ENCODE measurements at regions not wholly inside any gene's neighbourhood (a gene's known extent, or its start where the extent isn't known, plus 50 kb on each side); places are given as distances from the start of the nearest gene placed in this dataset.
A peak's percentile ranks its signal among the peaks of the same experiment; 100 is the strongest.

GRCh38 chr1:218501161-218501560 is 156.0 kb downstream of the TGFB2 start:
- no peak overlapping the region for H3K9ac ChIP-seq (ENCODE audit: insufficient read depth, low read depth, low read length)
- no peaks in the 10 kb centered on the region for H3K79me2 ChIP-seq (ENCODE audit: insufficient read depth, low read length)
- intact Hi-C loops (cut with micrococcal nuclease; ENCODE audit: unreplicated experiment) (no loop called here), in situ Hi-C loops (cut with HindIII; ENCODE audit: extremely low pct_ligation_motif_present, low pct_unique_long_range_greater_than_20kb) (no loop called here)
- ATAC-seq (no peak), DNase-seq (ENCODE audit: low spot score) (no peak), FAIRE-seq (no peak)
- 32% methylated on average over 5 of the region's 5 CpGs for WGBS (ENCODE audit: low lambda C conversion rate)
- no peaks in the 10 kb centered on the region for H3K4me1 ChIP-seq (ENCODE audit: insufficient read depth, low read length)
- TF ChIP-seq PPARG (CRISPR knock-in tag; conservative IDR thresholded peaks at IDR 0.05) (no peak), MNT (IDR thresholded peaks at IDR 0.05) (peak; percentile 91)
- H3K4me2 ChIP-seq (ENCODE audit: low read depth, low read length): no peak overlapping the region
- H3K27ac ChIP-seq (ENCODE audit: extremely low read length, insufficient read depth, low read length): no peak overlapping the region
- H3K9me3 ChIP-seq (ENCODE audit: low read length): no peaks in the 10 kb centered on the region
- no peaks in the 10 kb centered on the region for H3K27me3 ChIP-seq (ENCODE audit: control insufficient read depth in 1 of 2, insufficient read depth in 2 of 2, low read length in 2 of 2)
- CTCF ChIA-PET (ENCODE audit: low intra/inter-chr PET ratio, low total read pairs): no interaction called here
- no peaks in the 10 kb centered on the region for H4K20me1 ChIP-seq (ENCODE audit: insufficient read depth, low read length)
- no peaks in the 10 kb centered on the region for H3K36me3 ChIP-seq (replicated peaks in 1 of 2; ENCODE audit: control insufficient read depth in 1 of 2, insufficient read depth in 2 of 2, low read length in 2 of 2)
- no peak overlapping the region for H3K4me3 ChIP-seq (replicated peaks in 1 of 3; ENCODE audit: insufficient read depth in 1 of 3, low read depth in 2 of 3, low read length in 3 of 3)
- BruUV-seq (replicated peaks): no TSS peak
- no peak overlapping the region for H2AFZ ChIP-seq (ENCODE audit: low read length)
- POLR2A ChIA-PET: no interaction called here

DNA sequence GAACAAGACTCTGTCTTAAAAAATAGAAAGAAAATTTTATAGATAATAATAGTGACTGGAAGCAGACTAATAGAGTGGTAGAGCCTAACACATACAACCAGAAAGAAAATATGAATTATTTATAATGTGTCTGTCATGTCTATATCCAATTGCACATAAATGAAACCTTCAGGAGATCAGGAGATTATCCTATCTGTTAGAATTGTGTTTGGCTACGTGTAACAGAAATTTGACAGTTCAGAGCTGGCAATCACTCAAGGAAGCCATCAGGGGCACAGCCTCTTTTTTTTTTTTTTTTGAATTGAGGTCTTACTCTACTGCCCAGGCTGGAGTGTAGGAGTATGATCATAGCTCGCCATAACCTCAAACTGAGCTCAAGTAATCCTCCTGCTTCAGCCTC is 157.2 kb downstream of the TGFB2 start:
- Histone ChIP-seq H3K79me2 (ENCODE audit: insufficient read depth, low read length) (no peaks in the 10 kb centered on the region), H3K36me3 (replicated peaks in 1 of 2; ENCODE audit: control insufficient read depth in 1 of 2, insufficient read depth in 2 of 2, low read length in 2 of 2) (no peaks in the 10 kb centered on the region), H3K27me3 (ENCODE audit: control insufficient read depth in 1 of 2, insufficient read depth in 2 of 2, low read length in 2 of 2) (no peaks in the 10 kb centered on the region), H4K20me1 (ENCODE audit: insufficient read depth, low read length) (no peaks in the 10 kb centered on the region), H3K4me2 (ENCODE audit: low read depth, low read length) (no peak overlapping the region), H3K4me3 (replicated peaks in 1 of 3; ENCODE audit: insufficient read depth in 1 of 3, low read depth in 2 of 3, low read length in 3 of 3) (no peak overlapping the region), H3K9me3 (ENCODE audit: low read length) (peaks cover 10% of the 10 kb centered on the region), H2AFZ (ENCODE audit: low read length) (no peak overlapping the region), H3K9ac (ENCODE audit: insufficient read depth, low read depth, low read length) (no peak overlapping the region), H3K27ac (ENCODE audit: extremely low read length, insufficient read depth, low read length) (no peak overlapping the region), H3K4me1 (ENCODE audit: insufficient read depth, low read length) (no peaks in the 10 kb centered on the region)
- ATAC-seq (no peak), DNase-seq (ENCODE audit: low spot score) (no peak), FAIRE-seq (no peak)
- 13% methylated on average over 2 of the region's 2 CpGs for WGBS (ENCODE audit: low lambda C conversion rate)
- BruUV-seq (replicated peaks): no TSS peak
- intact Hi-C loops (cut with micrococcal nuclease; ENCODE audit: unreplicated experiment) (no loop called here), in situ Hi-C loops (cut with HindIII; ENCODE audit: extremely low pct_ligation_motif_present, low pct_unique_long_range_greater_than_20kb) (no loop called here)
- POLR2A ChIA-PET: no interaction called here
- CTCF ChIA-PET (ENCODE audit: low intra/inter-chr PET ratio, low total read pairs): no interaction called here
- TF ChIP-seq GTF3A (CRISPR knock-in tag; conservative IDR thresholded peaks at IDR 0.05) (no peak), ZNF598 (CRISPR knock-in tag; IDR thresholded peaks at IDR 0.05; ENCODE audit: borderline replicate concordance) (no peak), KAT2B (IDR thresholded peaks at IDR 0.05; ENCODE audit: borderline replicate concordance, low read depth, low read length) (no peak), PAWR (CRISPR knock-in tag; IDR thresholded peaks at IDR 0.05; ENCODE audit: borderline replicate concordance) (no peak), THRA (CRISPR knock-in tag; IDR thresholded peaks at IDR 0.05; ENCODE audit: borderline replicate concordance) (no peak), ZNF792 (CRISPR knock-in tag; IDR thresholded peaks at IDR 0.05) (no peak), MLXIP (CRISPR knock-in tag; IDR thresholded peaks at IDR 0.05; ENCODE audit: borderline replicate concordance) (no peak), YEATS4 (CRISPR knock-in tag; IDR thresholded peaks at IDR 0.05; ENCODE audit: borderline replicate concordance) (no peak), ADNP (CRISPR knock-in tag; IDR thresholded peaks at IDR 0.05) (no peak)
- TF ChIP-seq, protein P1, sequence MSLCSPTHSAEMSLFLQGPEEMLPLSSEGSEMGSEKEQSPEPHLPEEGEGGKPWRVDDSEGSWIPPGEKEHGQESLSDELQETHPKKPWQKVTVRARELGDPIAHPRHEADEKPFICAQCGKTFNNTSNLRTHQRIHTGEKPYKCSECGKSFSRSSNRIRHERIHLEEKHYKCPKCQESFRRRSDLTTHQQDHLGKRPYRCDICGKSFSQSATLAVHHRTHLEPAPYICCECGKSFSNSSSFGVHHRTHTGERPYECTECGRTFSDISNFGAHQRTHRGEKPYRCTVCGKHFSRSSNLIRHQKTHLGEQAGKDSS (CRISPR knock-in tag; IDR thresholded peaks at IDR 0.05; ENCODE audit: borderline replicate concordance, low read depth): no peak
- TF ChIP-seq, protein P2, sequence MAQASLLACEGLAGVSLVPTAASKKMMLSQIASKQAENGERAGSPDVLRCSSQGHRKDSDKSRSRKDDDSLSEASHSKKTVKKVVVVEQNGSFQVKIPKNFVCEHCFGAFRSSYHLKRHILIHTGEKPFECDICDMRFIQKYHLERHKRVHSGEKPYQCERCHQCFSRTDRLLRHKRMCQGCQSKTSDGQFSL (CRISPR knock-in tag; IDR thresholded peaks at IDR 0.05): no peak

Measured in HepG2 (cell line).